HepG2 (cell line): ENCODE measurements at regions not wholly inside any gene's neighbourhood (a gene's known extent, or its start where the extent isn't known, plus 50 kb on each side); places are given as distances from the start of the nearest gene placed in this dataset.

ENCODE experiments used
- EED ChIP-seq: sonication (generic); formaldehyde crosslinking; IDR thresholded peaks from 2 replicates; pipeline ENCODE4 v1.5.0; 2020; ENCODE audit warnings: mild to moderate bottlenecking, missing genetic modification reagents
- HNF4A ChIP-seq: sonication (generic); formaldehyde crosslinking; IDR thresholded peaks from 2 replicates; pipeline ENCODE4 v1.4.0; 2020; ENCODE audit warnings: missing genetic modification reagents
- HOMEZ ChIP-seq: IDR thresholded peaks from 2 replicates; pipeline ENCODE4 v1.6.1; 2016; ENCODE audit warnings: low read depth
- HOXA3 ChIP-seq: sonication (generic); formaldehyde crosslinking; IDR thresholded peaks from 2 replicates; pipeline ENCODE4 v1.5.0; 2020; ENCODE audit warnings: missing genetic modification reagents
- HOXA5 ChIP-seq: sonication (generic); formaldehyde crosslinking; IDR thresholded peaks from 2 replicates; pipeline ENCODE4 v1.4.0; 2020; ENCODE audit warnings: missing genetic modification reagents
- KDM4B ChIP-seq: sonication (generic); formaldehyde crosslinking; IDR thresholded peaks from 2 replicates; pipeline ENCODE4 v1.4.0; 2020; ENCODE audit warnings: missing genetic modification reagents
- KDM5B ChIP-seq: sonication (generic); formaldehyde crosslinking; IDR thresholded peaks from 2 replicates; pipeline ENCODE4 v1.4.0; 2020; ENCODE audit warnings: missing genetic modification reagents, mild to moderate bottlenecking, borderline replicate concordance
- MTERF4 ChIP-seq: sonication (generic); formaldehyde crosslinking; IDR thresholded peaks from 2 replicates; pipeline ENCODE4 v1.8.0; 2023; ENCODE audit warnings: mild to moderate bottlenecking, missing genetic modification reagents
- PHF21A ChIP-seq: sonication (generic); formaldehyde crosslinking; IDR thresholded peaks from 2 replicates; pipeline ENCODE4 v1.5.0; 2020; ENCODE audit warnings: mild to moderate bottlenecking, missing genetic modification reagents
- PHF8 ChIP-seq: sonication (generic); formaldehyde crosslinking; IDR thresholded peaks from 2 replicates; pipeline ENCODE4 v1.5.0; 2020; ENCODE audit warnings: missing genetic modification reagents
- TAF1 ChIP-seq: sonication (generic); formaldehyde crosslinking; IDR thresholded peaks from 2 replicates; pipeline ENCODE4 v1.4.0; 2020; ENCODE audit warnings: missing genetic modification reagents
- YEATS2 ChIP-seq: sonication (generic); formaldehyde crosslinking; IDR thresholded peaks from 2 replicates; pipeline ENCODE4 v1.4.0; 2020; ENCODE audit warnings: missing genetic modification reagents, borderline replicate concordance
- ZBTB43 ChIP-seq: sonication (generic); formaldehyde crosslinking; conservative IDR thresholded peaks from 2 replicates; pipeline ENCODE4 v1.4.0; 2020; ENCODE audit warnings: missing genetic modification reagents
- ZFX ChIP-seq: sonication (generic); formaldehyde crosslinking; IDR thresholded peaks from 2 replicates; pipeline ENCODE4 v1.4.0; 2020; ENCODE audit warnings: mild to moderate bottlenecking, low read depth, missing genetic modification reagents, moderate library complexity
- ZNF232 ChIP-seq: sonication (generic); formaldehyde crosslinking; IDR thresholded peaks from 2 replicates; pipeline ENCODE4 v1.4.0; 2020; ENCODE audit warnings: missing genetic modification reagents, borderline replicate concordance
- ZNF264 ChIP-seq: sonication (generic); formaldehyde crosslinking; IDR thresholded peaks from 2 replicates; pipeline ENCODE4 v1.4.0; 2020; ENCODE audit warnings: missing genetic modification reagents
- ZNF281 ChIP-seq: sonication (generic); formaldehyde crosslinking; IDR thresholded peaks from 2 replicates; pipeline ENCODE4 v1.4.0; 2020; ENCODE audit warnings: missing genetic modification reagents, borderline replicate concordance
- ZNF317 ChIP-seq: sonication (generic); formaldehyde crosslinking; IDR thresholded peaks from 2 replicates; pipeline ENCODE4 v1.5.0; 2020; ENCODE audit warnings: mild to moderate bottlenecking, missing genetic modification reagents
- ZNF431 ChIP-seq: sonication (generic); formaldehyde crosslinking; IDR thresholded peaks from 2 replicates; pipeline ENCODE4 v1.9.0; 2022; ENCODE audit warnings: missing genetic modification reagents, low read depth, mild to moderate bottlenecking, borderline replicate concordance
- ZNF451 ChIP-seq: sonication (generic); formaldehyde crosslinking; IDR thresholded peaks from 2 replicates; pipeline ENCODE4 v1.5.0; 2020; ENCODE audit warnings: mild to moderate bottlenecking, missing genetic modification reagents
- ZNF563 ChIP-seq: sonication (generic); formaldehyde crosslinking; IDR thresholded peaks from 2 replicates; pipeline ENCODE4 v1.8.0; 2022; ENCODE audit warnings: mild to moderate bottlenecking, moderate library complexity, missing genetic modification reagents
- ZNF772 ChIP-seq: sonication (generic); formaldehyde crosslinking; IDR thresholded peaks from 2 replicates; pipeline ENCODE4 v1.5.0; 2020; ENCODE audit warnings: mild to moderate bottlenecking, missing genetic modification reagents

GRCh38 chr2:181803903-181804799, 87.4 kb upstream of the ITPRID2 start (continued):
- TF ChIP-seq ZNF431 (CRISPR knock-in tag) (peak; percentile 79), ZNF264 (CRISPR knock-in tag) (peak; percentile 63; the same call in 1 of the 2 replicates), PHF21A (CRISPR knock-in tag) (peak; percentile 44; the same call in 1 of the 2 replicates), ZNF563 (CRISPR knock-in tag) (0 out of 2 replicates have a peak, but pooled peaks have one; percentile 32), TAF1 (CRISPR knock-in tag) (peak; percentile 51; the same call in 1 of the 2 replicates), MTERF4 (peak; percentile 56; the same call in 1 of the 2 replicates), HOXA3 (peak; percentile 76), HOMEZ (CRISPR knock-in tag) (peak; percentile 86; the same call in 1 of the 2 replicates), YEATS2 (CRISPR knock-in tag) (peak; percentile 55; the same call in 1 of the 2 replicates), ZNF772 (0 out of 2 replicates have a peak, but pooled peaks have one; percentile 31), HOXA5 (CRISPR knock-in tag) (0 out of 2 replicates have a peak, but pooled peaks have one; percentile 55), ZNF451 (CRISPR knock-in tag) (0 out of 2 replicates have a peak, but pooled peaks have one; percentile 48), ZFX (CRISPR knock-in tag) (peak; percentile 52; the same call in 1 of the 2 replicates), ZNF232 (peak; percentile 67; the same call in 1 of the 2 replicates), ZBTB43 (CRISPR knock-in tag) (0 out of 2 replicates have a peak, but pooled peaks have one; percentile 35), KDM4B (0 out of 2 replicates have a peak, but pooled peaks have one; percentile 42), ZNF317 (CRISPR knock-in tag) (0 out of 2 replicates have a peak, but pooled peaks have one; percentile 44), HNF4A (peak; percentile 40; the same call in 1 of the 2 replicates), EED (CRISPR knock-in tag) (0 out of 2 replicates have a peak, but pooled peaks have one; percentile 47), KDM5B (CRISPR knock-in tag) (peak; percentile 72), ZNF281 (CRISPR knock-in tag) (peak; percentile 97), PHF8 (peak; percentile 34; the same call in 1 of the 2 replicates)
